ENCODE measurements at regions not wholly inside any gene's neighbourhood (a gene's known extent, or its start where the extent isn't known, plus 50 kb on each side); places are given as distances from the start of the nearest gene placed in this dataset.

DNA sequence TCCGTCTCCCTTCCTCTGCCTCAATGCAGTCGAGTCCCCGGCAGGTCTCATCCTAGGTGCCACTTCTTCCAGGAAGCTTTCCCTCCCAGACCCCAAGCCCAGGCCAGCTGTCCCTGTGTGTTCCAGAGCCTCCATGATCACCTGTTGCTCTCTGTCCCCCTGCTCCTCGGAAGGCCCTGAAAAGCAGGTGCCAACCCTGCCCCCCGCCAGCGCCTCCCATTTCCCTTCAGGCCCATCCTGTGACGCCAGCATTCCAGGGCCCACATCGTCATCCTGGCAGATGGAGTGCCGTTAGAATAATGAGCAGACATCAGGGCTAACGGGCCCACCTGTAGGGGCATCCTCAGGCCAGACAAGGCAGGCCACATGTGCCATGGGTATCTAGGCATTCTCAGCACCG lies 253.0 kb upstream of the PPP2R2D start (continued):
- no peak for TF ChIP-seq ZNF329 (CRISPR knock-in tag; IDR thresholded peaks at IDR 0.05; ENCODE audit: low read depth)
- TF ChIP-seq, protein P1, sequence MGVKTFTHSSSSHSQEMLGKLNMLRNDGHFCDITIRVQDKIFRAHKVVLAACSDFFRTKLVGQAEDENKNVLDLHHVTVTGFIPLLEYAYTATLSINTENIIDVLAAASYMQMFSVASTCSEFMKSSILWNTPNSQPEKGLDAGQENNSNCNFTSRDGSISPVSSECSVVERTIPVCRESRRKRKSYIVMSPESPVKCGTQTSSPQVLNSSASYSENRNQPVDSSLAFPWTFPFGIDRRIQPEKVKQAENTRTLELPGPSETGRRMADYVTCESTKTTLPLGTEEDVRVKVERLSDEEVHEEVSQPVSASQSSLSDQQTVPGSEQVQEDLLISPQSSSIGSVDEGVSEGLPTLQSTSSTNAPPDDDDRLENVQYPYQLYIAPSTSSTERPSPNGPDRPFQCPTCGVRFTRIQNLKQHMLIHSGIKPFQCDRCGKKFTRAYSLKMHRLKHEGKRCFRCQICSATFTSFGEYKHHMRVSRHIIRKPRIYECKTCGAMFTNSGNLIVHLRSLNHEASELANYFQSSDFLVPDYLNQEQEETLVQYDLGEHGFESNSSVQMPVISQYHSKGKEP (CRISPR knock-in tag; IDR thresholded peaks at IDR 0.05) = no peak

DNA sequence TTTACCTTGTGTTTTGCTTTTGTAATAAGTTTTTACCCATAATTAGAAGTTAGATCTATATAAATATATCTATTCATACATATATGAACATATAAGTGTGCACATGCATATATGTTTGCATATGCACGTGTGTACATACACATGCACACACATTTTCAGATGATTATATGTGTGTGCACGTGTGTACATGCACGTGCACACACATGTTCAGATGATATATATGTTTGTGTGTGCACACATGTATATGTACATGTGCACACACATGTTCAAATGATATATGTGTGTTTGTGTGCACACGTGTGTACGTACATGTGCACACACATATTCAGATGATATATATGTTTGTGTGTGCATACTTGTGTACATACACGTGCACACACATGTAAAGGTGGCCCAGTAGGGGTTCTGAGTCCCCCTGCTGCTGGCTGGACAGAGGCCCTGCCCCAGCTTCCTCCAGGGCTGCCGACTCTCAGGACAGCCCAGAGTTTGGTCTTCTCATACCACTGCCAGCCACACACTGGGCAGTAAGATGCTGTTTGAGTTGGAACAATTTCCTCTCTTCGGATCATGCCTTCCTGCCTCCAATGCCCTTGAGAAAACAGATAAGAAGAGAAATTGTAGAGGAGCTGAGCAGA lies 252.3 kb upstream of the PPP2R2D start:
- ChIA-PET CTCF (ENCODE audit: low intra/inter-chr PET ratio, low total read pairs) (no interaction called here), POLR2A (no interaction called here)
- intact Hi-C loops (cut with micrococcal nuclease; ENCODE audit: unreplicated experiment) = no loop called here

More for the DNA sequence above, 252.3 kb upstream of the PPP2R2D start:
- in situ Hi-C loops (cut with HindIII; ENCODE audit: extremely low pct_ligation_motif_present, low pct_unique_long_range_greater_than_20kb) = no loop called here
- no peak overlapping the region for H3K4me3 ChIP-seq (replicated peaks in 1 of 3; ENCODE audit: insufficient read depth in 1 of 3, low read depth in 2 of 3, low read length in 3 of 3)
- H4K20me1 ChIP-seq (ENCODE audit: insufficient read depth, low read length) = no peaks in the 10 kb centered on the region
- FAIRE-seq (no peak), ATAC-seq (no peak), DNase-seq (ENCODE audit: low spot score) (no peak)
- WGBS (ENCODE audit: low lambda C conversion rate) = 20% methylated on average over 8 of the region's 8 CpGs
- no peaks in the 10 kb centered on the region for H3K4me1 ChIP-seq (ENCODE audit: insufficient read depth, low read length)
- TF ChIP-seq, protein P2, sequence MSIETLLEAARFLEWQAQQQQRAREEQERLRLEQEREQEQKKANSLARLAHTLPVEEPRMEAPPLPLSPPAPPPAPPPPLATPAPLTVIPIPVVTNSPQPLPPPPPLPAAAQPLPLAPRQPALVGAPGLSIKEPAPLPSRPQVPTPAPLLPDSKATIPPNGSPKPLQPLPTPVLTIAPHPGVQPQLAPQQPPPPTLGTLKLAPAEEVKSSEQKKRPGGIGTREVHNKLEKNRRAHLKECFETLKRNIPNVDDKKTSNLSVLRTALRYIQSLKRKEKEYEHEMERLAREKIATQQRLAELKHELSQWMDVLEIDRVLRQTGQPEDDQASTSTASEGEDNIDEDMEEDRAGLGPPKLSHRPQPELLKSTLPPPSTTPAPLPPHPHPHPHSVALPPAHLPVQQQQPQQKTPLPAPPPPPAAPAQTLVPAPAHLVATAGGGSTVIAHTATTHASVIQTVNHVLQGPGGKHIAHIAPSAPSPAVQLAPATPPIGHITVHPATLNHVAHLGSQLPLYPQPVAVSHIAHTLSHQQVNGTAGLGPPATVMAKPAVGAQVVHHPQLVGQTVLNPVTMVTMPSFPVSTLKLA (IDR thresholded peaks at IDR 0.05) = peak; percentile 95
- TF ChIP-seq ZNF720 (CRISPR knock-in tag; IDR thresholded peaks at IDR 0.05) = no peak
- H3K9me3 ChIP-seq (ENCODE audit: low read length) = no peaks in the 10 kb centered on the region
- H3K4me2 ChIP-seq (ENCODE audit: low read depth, low read length) = no peak overlapping the region
- H3K27ac ChIP-seq (ENCODE audit: extremely low read length, insufficient read depth, low read length) = no peak overlapping the region
- no peak overlapping the region for H2AFZ ChIP-seq (ENCODE audit: low read length)
- H3K79me2 ChIP-seq (ENCODE audit: insufficient read depth, low read length) = no peaks in the 10 kb centered on the region
- BruUV-seq (replicated peaks) = no TSS peak
- peaks cover 3 to 21% of the 10 kb centered on the region in 2 experiments; a peak in 4 of 5 replicates for H3K27me3 ChIP-seq (ENCODE audit: control insufficient read depth in 1 of 2, insufficient read depth in 2 of 2, low read length in 2 of 2)
- no peak overlapping the region for H3K9ac ChIP-seq (ENCODE audit: insufficient read depth, low read depth, low read length)
- H3K36me3 ChIP-seq (replicated peaks in 1 of 2; ENCODE audit: control insufficient read depth in 1 of 2, insufficient read depth in 2 of 2, low read length in 2 of 2) = no peaks in the 10 kb centered on the region
